Neutrophil (primary cell): ENCODE measurements at regions not wholly inside any gene's neighbourhood (a gene's known extent, or its start where the extent isn't known, plus 50 kb on each side); places are given as distances from the start of the nearest gene placed in this dataset.

Source experiments
- H3K27ac ChIP-seq: fragments of 200-600 bp; sonication (generic); 2 replicates; pipeline ENCODE4 v1.5.1; 2016; ENCODE audit warnings: mild to moderate bottlenecking, moderate library complexity
- H3K27me3 ChIP-seq: fragments of 200-600 bp; sonication (generic); 2 replicates; pipeline ENCODE4 v1.6.0; 2016; ENCODE audit warnings: mild to moderate bottlenecking
- H3K36me3 ChIP-seq: fragments of 200-600 bp; sonication (generic); 2 replicates; pipeline ENCODE4 v1.5.1; 2017
- H3K4me1 ChIP-seq, 2 experiments: fragments of 200-600 bp in 1 of 2; sonication (generic) in 1 of 2; 1 replicate in 1 of 2; 2 replicates in 1 of 2; pipeline versions ENCODE4 v1.5.1 to v1.6.1; 2013 to 2016; ENCODE audit warnings: low read depth in 1 of 2, low read length in 1 of 2, mild to moderate bottlenecking in 1 of 2, moderate library complexity in 1 of 2; ENCODE audit not compliant: control insufficient read depth in 1 of 2, insufficient read depth in 1 of 2
- H3K4me3 ChIP-seq, 2 experiments: fragments of 200-600 bp in 1 of 2; sonication (generic) in 1 of 2; 1 replicate in 1 of 2; 2 replicates in 1 of 2; pipeline ENCODE4 v1.5.1; 2013 to 2016; ENCODE audit warnings: low read depth in 1 of 2, low read length in 1 of 2, mild to moderate bottlenecking in 1 of 2, moderate library complexity in 1 of 2
- H3K9me3 ChIP-seq: fragments of 200-600 bp; sonication (generic); 2 replicates; pipeline ENCODE4 v1.5.1; 2016
- CTCF ChIP-seq: fragments of 200-600 bp; sonication (generic); IDR thresholded peaks from 2 replicates; pipeline ENCODE4 v1.5.1; 2016; ENCODE audit warnings: antibody characterized with exemption

- Histone ChIP-seq H3K27ac (no peak overlapping the region), H3K36me3 (no peaks in the 10 kb centered on the region), H3K27me3 (no peaks in the 10 kb centered on the region), H3K9me3 (no peaks in the 10 kb centered on the region), H3K4me1 (peaks cover 0 to 6% of the 10 kb centered on the region in 2 experiments), H3K4me3 (no peak overlapping the region)
- no peak for TF ChIP-seq CTCF
Observed at GRCh38 chr10:29846881-29847280, 212.1 kb upstream of the SVIL start.

- Histone ChIP-seq H3K27ac (no peak overlapping the region), H3K4me1 (peaks cover 0 to 6% of the 10 kb centered on the region in 2 experiments), H3K4me3 (no peak overlapping the region), H3K36me3 (no peaks in the 10 kb centered on the region), H3K27me3 (no peaks in the 10 kb centered on the region), H3K9me3 (no peaks in the 10 kb centered on the region)
- TF ChIP-seq CTCF: no peak
Observed at GRCh38 chr10:29845166-29845565, 210.4 kb upstream of the SVIL start.

GRCh38 chr10:29843143-29843542, 208.4 kb upstream of the SVIL start:
- Histone ChIP-seq H3K9me3 (no peaks in the 10 kb centered on the region), H3K4me3 (no peak overlapping the region), H3K27me3 (no peaks in the 10 kb centered on the region), H3K27ac (no peak overlapping the region), H3K36me3 (no peaks in the 10 kb centered on the region), H3K4me1 (no peaks in the 10 kb centered on the region)
- no peak for TF ChIP-seq CTCF

- no peak overlapping the region for H3K27ac ChIP-seq
- no peak overlapping the region for H3K4me3 ChIP-seq
- no peaks in the 10 kb centered on the region for H3K27me3 ChIP-seq
- H3K4me1 ChIP-seq: no peaks in the 10 kb centered on the region
- no peak for TF ChIP-seq CTCF
- H3K36me3 ChIP-seq: no peaks in the 10 kb centered on the region
- no peaks in the 10 kb centered on the region for H3K9me3 ChIP-seq
Observed at GRCh38 chr10:29841724-29842649, 207.2 kb upstream of the SVIL start.

- TF ChIP-seq CTCF: no peak
Observed at GRCh38 chr10:29840516-29841276, 205.9 kb upstream of the SVIL start.

More at GRCh38 chr10:29840516-29841276, 205.9 kb upstream of the SVIL start:
- Histone ChIP-seq H3K27ac (no peak overlapping the region), H3K27me3 (no peaks in the 10 kb centered on the region), H3K9me3 (no peaks in the 10 kb centered on the region), H3K36me3 (no peaks in the 10 kb centered on the region), H3K4me3 (no peak overlapping the region), H3K4me1 (no peaks in the 10 kb centered on the region)
